ENCODE measurements at regions not wholly inside any gene's neighbourhood (a gene's known extent, or its start where the extent isn't known, plus 50 kb on each side); places are given as distances from the start of the nearest gene placed in this dataset.
A peak's percentile ranks its signal among the peaks of the same experiment; 100 is the strongest.

- H3K4me1 ChIP-seq (ENCODE audit: insufficient read depth, insufficient read length) = no peaks in the 10 kb centered on the region
- DNase-seq (ENCODE audit: low read depth, low spot score) = no peak
- H3K27me3 ChIP-seq (ENCODE audit: insufficient read depth, insufficient read length) = no peaks in the 10 kb centered on the region
- no peak overlapping the region for H3K4me3 ChIP-seq (ENCODE audit: insufficient read length, low read depth)
- 0 out of 2 replicates have a peak, but pooled peaks cover 16% of the 10 kb centered on the region for H3K9me3 ChIP-seq (ENCODE audit: insufficient read depth, low read length)
- H3K9ac ChIP-seq (ENCODE audit: insufficient read length, low read depth) = no peak overlapping the region
- TF ChIP-seq SUZ12 (IDR thresholded peaks at IDR 0.05; ENCODE audit: extremely low read depth, insufficient read depth, insufficient read length) (no peak), ZNF274 (IDR thresholded peaks at IDR 0.05; ENCODE audit: low read depth, low read length) (no peak), YY1 (IDR thresholded peaks at IDR 0.05; ENCODE audit: insufficient read depth, insufficient read length) (no peak)
- no peaks in the 10 kb centered on the region for H3K36me3 ChIP-seq (ENCODE audit: insufficient read depth, insufficient read length, low read length)
Measured at GRCh38 chr13:43977911-43978310, 98.2 kb downstream of the LACC1 start.

- no peaks in the 10 kb centered on the region for H3K4me1 ChIP-seq (ENCODE audit: insufficient read depth, insufficient read length)
- no peaks in the 10 kb centered on the region for H3K36me3 ChIP-seq (ENCODE audit: insufficient read depth, insufficient read length, low read length)
- no peak overlapping the region for H3K4me3 ChIP-seq (ENCODE audit: insufficient read length, low read depth)
- no peak for TF ChIP-seq YY1 (IDR thresholded peaks at IDR 0.05; ENCODE audit: insufficient read depth, insufficient read length)
- no peak for TF ChIP-seq ZNF274 (IDR thresholded peaks at IDR 0.05; ENCODE audit: low read depth, low read length)
- TF ChIP-seq SUZ12 (IDR thresholded peaks at IDR 0.05; ENCODE audit: extremely low read depth, insufficient read depth, insufficient read length) = no peak
- DNase-seq (ENCODE audit: low read depth, low spot score) = no peak
- H3K9me3 ChIP-seq (ENCODE audit: insufficient read depth, low read length) = 0 out of 2 replicates have a peak, but pooled peaks cover 16% of the 10 kb centered on the region
- H3K27me3 ChIP-seq (ENCODE audit: insufficient read depth, insufficient read length) = no peaks in the 10 kb centered on the region
- H3K9ac ChIP-seq (ENCODE audit: insufficient read length, low read depth) = no peak overlapping the region
Measured at GRCh38 chr13:43978688-43979087, 99.0 kb downstream of the LACC1 start.

- H3K36me3 ChIP-seq (ENCODE audit: insufficient read depth, insufficient read length, low read length) = no peaks in the 10 kb centered on the region
- no peak overlapping the region for H3K9ac ChIP-seq (ENCODE audit: insufficient read length, low read depth)
- 0 out of 2 replicates have a peak, but pooled peaks cover 16% of the 10 kb centered on the region for H3K9me3 ChIP-seq (ENCODE audit: insufficient read depth, low read length)
- no peak for DNase-seq (ENCODE audit: low read depth, low spot score)
- TF ChIP-seq ZNF274 (IDR thresholded peaks at IDR 0.05; ENCODE audit: low read depth, low read length) (no peak), SUZ12 (IDR thresholded peaks at IDR 0.05; ENCODE audit: extremely low read depth, insufficient read depth, insufficient read length) (no peak), YY1 (IDR thresholded peaks at IDR 0.05; ENCODE audit: insufficient read depth, insufficient read length) (no peak)
- H3K27me3 ChIP-seq (ENCODE audit: insufficient read depth, insufficient read length) = no peaks in the 10 kb centered on the region
- H3K4me3 ChIP-seq (ENCODE audit: insufficient read length, low read depth) = no peak overlapping the region
- H3K4me1 ChIP-seq (ENCODE audit: insufficient read depth, insufficient read length) = no peaks in the 10 kb centered on the region
Measured at GRCh38 chr13:43979492-43979891, 99.8 kb downstream of the LACC1 start.

- Histone ChIP-seq H3K27me3 (ENCODE audit: insufficient read depth, insufficient read length) (no peaks in the 10 kb centered on the region), H3K4me1 (ENCODE audit: insufficient read depth, insufficient read length) (no peaks in the 10 kb centered on the region), H3K36me3 (ENCODE audit: insufficient read depth, insufficient read length, low read length) (no peaks in the 10 kb centered on the region), H3K9ac (ENCODE audit: insufficient read length, low read depth) (no peak overlapping the region), H3K9me3 (ENCODE audit: insufficient read depth, low read length) (0 out of 2 replicates have a peak, but pooled peaks cover 16% of the 10 kb centered on the region), H3K4me3 (ENCODE audit: insufficient read length, low read depth) (no peak overlapping the region)
- TF ChIP-seq YY1 (IDR thresholded peaks at IDR 0.05; ENCODE audit: insufficient read depth, insufficient read length) (no peak), ZNF274 (IDR thresholded peaks at IDR 0.05; ENCODE audit: low read depth, low read length) (no peak), SUZ12 (IDR thresholded peaks at IDR 0.05; ENCODE audit: extremely low read depth, insufficient read depth, insufficient read length) (no peak)
- no peak for DNase-seq (ENCODE audit: low read depth, low spot score)
Measured at GRCh38 chr13:43980587-43980986, 100.9 kb downstream of the LACC1 start.

- no peaks in the 10 kb centered on the region for H3K27me3 ChIP-seq (ENCODE audit: insufficient read depth, insufficient read length)
- peak; percentile 15 for DNase-seq (ENCODE audit: low read depth, low spot score)
- 0 out of 2 replicates have a peak, but pooled peaks cover 16% of the 10 kb centered on the region for H3K9me3 ChIP-seq (ENCODE audit: insufficient read depth, low read length)
- H3K4me3 ChIP-seq (ENCODE audit: insufficient read length, low read depth) = no peak overlapping the region
- no peaks in the 10 kb centered on the region for H3K36me3 ChIP-seq (ENCODE audit: insufficient read depth, insufficient read length, low read length)
- H3K9ac ChIP-seq (ENCODE audit: insufficient read length, low read depth) = no peak overlapping the region
- no peak for TF ChIP-seq SUZ12 (IDR thresholded peaks at IDR 0.05; ENCODE audit: extremely low read depth, insufficient read depth, insufficient read length)
- H3K4me1 ChIP-seq (ENCODE audit: insufficient read depth, insufficient read length) = no peaks in the 10 kb centered on the region
Measured at GRCh38 chr13:43981091-43981490, 101.4 kb downstream of the LACC1 start.

- DNase-seq (ENCODE audit: low read depth, low spot score) = no peak
- TF ChIP-seq YY1 (IDR thresholded peaks at IDR 0.05; ENCODE audit: insufficient read depth, insufficient read length) (no peak), SUZ12 (IDR thresholded peaks at IDR 0.05; ENCODE audit: extremely low read depth, insufficient read depth, insufficient read length) (no peak), ZNF274 (IDR thresholded peaks at IDR 0.05; ENCODE audit: low read depth, low read length) (no peak)
- Histone ChIP-seq H3K9ac (ENCODE audit: insufficient read length, low read depth) (no peak overlapping the region), H3K9me3 (ENCODE audit: insufficient read depth, low read length) (0 out of 2 replicates have a peak, but pooled peaks cover 14% of the 10 kb centered on the region), H3K27me3 (ENCODE audit: insufficient read depth, insufficient read length) (no peaks in the 10 kb centered on the region), H3K36me3 (ENCODE audit: insufficient read depth, insufficient read length, low read length) (no peaks in the 10 kb centered on the region), H3K4me1 (ENCODE audit: insufficient read depth, insufficient read length) (no peaks in the 10 kb centered on the region), H3K4me3 (ENCODE audit: insufficient read length, low read depth) (no peak overlapping the region)
Measured at GRCh38 chr13:43981512-43982301, 102.0 kb downstream of the LACC1 start.

GRCh38 chr13:43983373-43983772 is 103.7 kb downstream of the LACC1 start:
- Histone ChIP-seq H3K9ac (ENCODE audit: insufficient read length, low read depth) (no peak overlapping the region), H3K27me3 (ENCODE audit: insufficient read depth, insufficient read length) (no peaks in the 10 kb centered on the region), H3K4me1 (ENCODE audit: insufficient read depth, insufficient read length) (no peaks in the 10 kb centered on the region), H3K9me3 (ENCODE audit: insufficient read depth, low read length) (0 out of 2 replicates have a peak, but pooled peaks cover 9% of the 10 kb centered on the region), H3K36me3 (ENCODE audit: insufficient read depth, insufficient read length, low read length) (no peaks in the 10 kb centered on the region), H3K4me3 (ENCODE audit: insufficient read length, low read depth) (no peak overlapping the region)
- TF ChIP-seq YY1 (IDR thresholded peaks at IDR 0.05; ENCODE audit: insufficient read depth, insufficient read length) (no peak), ZNF274 (IDR thresholded peaks at IDR 0.05; ENCODE audit: low read depth, low read length) (no peak), SUZ12 (IDR thresholded peaks at IDR 0.05; ENCODE audit: extremely low read depth, insufficient read depth, insufficient read length) (no peak)
- no peak for DNase-seq (ENCODE audit: low read depth, low spot score)
